IMR-90 (cell line): ENCODE measurements at regions not wholly inside any gene's neighbourhood (a gene's known extent, or its start where the extent isn't known, plus 50 kb on each side); places are given as distances from the start of the nearest gene placed in this dataset.

Experiments
- ATAC-seq: fragments of 200-7000 bp; cut with Tn5 transposase; 2 replicates; pipeline ENCODE4 v1.9.1; 2020; ENCODE audit warnings: low read depth, mild to moderate bottlenecking, moderate library complexity
- BruUV-seq: library from RNA; stranded (reverse); fragments of 400-500 nt; replicated peaks from 2 replicates; lab custom pipeline; 2021; lab: Mats Ljungman, UMichigan
- CTCF ChIA-PET: fragments of 300-600 bp; formaldehyde crosslinking; extraction: SDS; loops from one replicate; lab custom pipeline; 2021; ENCODE audit warnings: antibody characterized with exemption; lab: Yijun Ruan, JAX
- POLR2A ChIA-PET: fragments of 300-600 bp; sonication (Branson Sonifier 250); formaldehyde crosslinking; loops from one replicate; lab custom pipeline; 2022; ENCODE audit warnings: antibody characterized with exemption; ENCODE audit not compliant: unreplicated experiment; lab: Charles Lee
- DNase-seq: peaks from one replicate; pipeline ENCODE4 v3.0.0; 2013
- H2AFZ ChIP-seq: replicated peaks from 2 replicates; pipeline ENCODE3; 2013; ENCODE audit warnings: low read length, mild to moderate bottlenecking; ENCODE audit not compliant: poor library complexity
- H2AK5ac ChIP-seq: 2 replicates; pipeline ENCODE4 v1.6.1; 2013; ENCODE audit warnings: low read depth, low read length, inconsistent platforms
- H2AK9ac ChIP-seq: replicated peaks from 2 replicates; pipeline ENCODE3; 2013; ENCODE audit warnings: mild to moderate bottlenecking, low read depth, low read length, moderate library complexity; ENCODE audit not compliant: poor library complexity
- H2BK120ac ChIP-seq: 2 replicates; pipeline ENCODE4 v1.6.1; 2013; ENCODE audit warnings: low read depth, low read length, inconsistent platforms
- H2BK15ac ChIP-seq: 3 replicates; pipeline ENCODE4 v1.6.1; 2013; ENCODE audit warnings: low read depth, low read length, inconsistent platforms
- H2BK20ac ChIP-seq: 2 replicates; pipeline ENCODE4 v1.6.1; 2013; ENCODE audit warnings: low read depth, mild to moderate bottlenecking, inconsistent platforms, low read length, moderate library complexity
- H2BK5ac ChIP-seq: 2 replicates; pipeline ENCODE4 v1.6.1; 2013; ENCODE audit warnings: mild to moderate bottlenecking, low read depth, low read length, inconsistent platforms; ENCODE audit not compliant: poor library complexity, severe bottlenecking
- H3K14ac ChIP-seq: replicated peaks from 2 replicates; pipeline ENCODE4 v1.6.1; 2013; ENCODE audit warnings: low read depth, low read length, inconsistent platforms
- H3K18ac ChIP-seq: 2 replicates; pipeline ENCODE4 v1.6.1; 2013; ENCODE audit warnings: low read depth, low read length, control low read depth
- H3K23ac ChIP-seq: 2 replicates; pipeline ENCODE4 v1.6.1; 2013; ENCODE audit warnings: low read depth, low read length, inconsistent platforms
- H3K27ac ChIP-seq: 2 replicates; pipeline ENCODE4 v1.5.1; 2013; ENCODE audit warnings: mild to moderate bottlenecking, control low read depth, low read length; ENCODE audit not compliant: insufficient read depth
- H3K27me3 ChIP-seq: 2 replicates; pipeline ENCODE4 v1.6.1; 2013; ENCODE audit warnings: low read length; ENCODE audit not compliant: control insufficient read depth, insufficient read depth
- H3K36me3 ChIP-seq: 2 replicates; pipeline ENCODE4 v1.6.1; 2013; ENCODE audit warnings: low read length, mixed read lengths; ENCODE audit not compliant: control insufficient read depth, insufficient read depth
- H3K4ac ChIP-seq: 2 replicates; pipeline ENCODE4 v1.6.1; 2013; ENCODE audit warnings: low read depth, low read length, inconsistent platforms
- H3K4me1 ChIP-seq: 2 replicates; pipeline ENCODE4 v1.6.1; 2013; ENCODE audit warnings: low read length, mixed read lengths; ENCODE audit not compliant: control insufficient read depth, insufficient read depth
- H3K4me2 ChIP-seq: 2 replicates; pipeline ENCODE4 v1.6.1; 2013; ENCODE audit warnings: low read depth, mild to moderate bottlenecking, control low read depth, low read length, moderate library complexity
- H3K4me3 ChIP-seq: 2 replicates; pipeline ENCODE4 v1.5.1; 2013; ENCODE audit warnings: low read depth, mild to moderate bottlenecking, control low read depth, low read length, moderate library complexity; ENCODE audit not compliant: insufficient read depth
- H3K56ac ChIP-seq: 2 replicates; pipeline ENCODE4 v1.6.1; 2013; ENCODE audit warnings: low read length, inconsistent platforms; ENCODE audit not compliant: insufficient read depth; ENCODE audit errors: extremely low read depth
- H3K79me1 ChIP-seq, 2 experiments: 2 replicates each; pipeline ENCODE4 v1.6.1; 2013; ENCODE audit warnings: low read length in 2 of 2, inconsistent platforms in 1 of 2, low read depth in 1 of 2
- H3K9ac ChIP-seq: 2 replicates; pipeline ENCODE4 v1.6.1; 2013; ENCODE audit warnings: low read depth, low read length, control low read depth
- H3K9me1 ChIP-seq: 2 replicates; pipeline ENCODE4 v1.6.1; 2013; ENCODE audit warnings: low read length, inconsistent platforms; ENCODE audit not compliant: insufficient read depth
- H3K9me3 ChIP-seq: 2 replicates; pipeline ENCODE4 v1.6.1; 2013; ENCODE audit warnings: low read length; ENCODE audit not compliant: control insufficient read depth, insufficient read depth
- H4K20me1 ChIP-seq: 2 replicates; pipeline ENCODE4 v1.6.1; 2013; ENCODE audit warnings: low read length, inconsistent platforms; ENCODE audit not compliant: insufficient read depth
- H4K5ac ChIP-seq: 2 replicates; pipeline ENCODE4 v1.6.1; 2013; ENCODE audit warnings: mild to moderate bottlenecking, low read depth, low read length, control low read depth
- H4K8ac ChIP-seq, 2 experiments: 2 replicates each; pipeline ENCODE4 v1.6.1; 2013; ENCODE audit warnings: low read depth in 2 of 2, low read length in 2 of 2, control low read depth in 1 of 2, inconsistent platforms in 1 of 2
- H4K91ac ChIP-seq: 2 replicates; pipeline ENCODE4 v1.6.1; 2013; ENCODE audit warnings: low read depth, low read length, inconsistent platforms; ENCODE audit not compliant: insufficient read depth
- CHD1 ChIP-seq: IDR thresholded peaks from 2 replicates; pipeline ENCODE4 v1.6.1; 2012; ENCODE audit warnings: low read depth, low read length, improper control_type of control experiment
- MAFK ChIP-seq: IDR thresholded peaks from 2 replicates; pipeline ENCODE4 v1.6.1; 2012; ENCODE audit warnings: low read depth, low read length, improper control_type of control experiment
- NFE2L2 ChIP-seq: fragments of 150-350 bp; IDR thresholded peaks from 2 replicates; pipeline ENCODE4 v1.6.1; 2016; ENCODE audit warnings: low read depth, mild to moderate bottlenecking, low read length
- WGBS, 2 experiments: methylation state at CpG; one replicate each; pipeline versions ENCODE4 v1.1.5 to v1.1.7; 2013; ENCODE audit warnings: missing lambda C conversion rate in 2 of 2; ENCODE audit not compliant: insufficient read length in 1 of 2; ENCODE audit errors: extremely low coverage in 2 of 2; 5-methylcytosine and 5-hydroxymethylcytosine counted together
- dilution Hi-C: fragments of 300-500 bp; cut with HindIII; formaldehyde crosslinking; loops from one replicate; pipeline ENCODE4 v1.14.3; 2018; ENCODE audit warnings: low sequenced_read_pairs; ENCODE audit not compliant: unreplicated experiment
- in situ Hi-C: fragments of 300-500 bp; cut with MboI; formaldehyde crosslinking; loops from 3 replicates; pipeline ENCODE4 v1.14.3; 2019; ENCODE audit warnings: low sequenced_read_pairs, inconsistent platforms, mixed read lengths
- intact Hi-C: fragments of 100-400 bp; cut with micrococcal nuclease; formaldehyde crosslinking; loops from 2 replicates; pipeline ENCODE4 v1.10.0; 2022

DNA sequence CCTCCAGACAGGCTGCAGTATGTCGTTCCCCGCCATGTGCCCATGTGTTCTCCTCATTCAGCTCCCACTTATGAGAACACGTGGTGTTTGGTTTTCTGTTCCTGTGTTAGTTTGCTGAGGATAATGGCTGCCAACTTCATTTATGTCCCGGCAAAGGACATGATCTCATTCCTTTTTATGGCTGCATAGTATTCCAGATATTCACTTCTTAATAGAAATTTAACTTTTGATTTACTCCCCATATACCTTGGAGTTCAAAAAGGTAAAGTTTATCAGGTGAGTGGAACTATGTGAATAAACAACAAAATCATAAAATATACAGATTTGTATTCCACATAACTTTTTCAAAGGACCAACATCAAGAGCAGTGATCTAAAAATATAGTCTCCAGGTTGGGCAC is 372.6 kb downstream of the STK39 start:
- no peaks in the 10 kb centered on the region for H3K4me1 ChIP-seq
- no peaks in the 10 kb centered on the region for H3K27me3 ChIP-seq
- H3K4ac ChIP-seq = no peak overlapping the region
- no peak overlapping the region for H3K4me3 ChIP-seq
- H4K91ac ChIP-seq = no peak overlapping the region
- H2BK5ac ChIP-seq = no peak overlapping the region
- H4K8ac ChIP-seq = no peak overlapping the region
- H3K9ac ChIP-seq = no peak overlapping the region
- H2AFZ ChIP-seq = no peak overlapping the region
- H2BK20ac ChIP-seq = no peak overlapping the region
- ChIA-PET CTCF (no interaction called here), POLR2A (no interaction called here)
- ATAC-seq (no peak), DNase-seq (no peak)
- H2BK15ac ChIP-seq = no peak overlapping the region
- TF ChIP-seq CHD1 (no peak), NFE2L2 (no peak), MAFK (no peak)
- H3K56ac ChIP-seq = no peak overlapping the region
- no peak overlapping the region for H3K4me2 ChIP-seq
- H4K20me1 ChIP-seq = no peaks in the 10 kb centered on the region
- no peak overlapping the region for H2AK5ac ChIP-seq
- no peak overlapping the region for H3K14ac ChIP-seq
- no peak overlapping the region for H2AK9ac ChIP-seq
- no peaks in the 10 kb centered on the region for H3K36me3 ChIP-seq
- no peaks in the 10 kb centered on the region for H3K9me3 ChIP-seq
- no peaks in the 10 kb centered on the region for H3K79me1 ChIP-seq
- H3K18ac ChIP-seq = no peak overlapping the region
- no TSS peak for BruUV-seq
- no CpG with 5 or more reads among the region's 4 CpGs for WGBS, 2 experiments
- H2BK120ac ChIP-seq = no peak overlapping the region
- no peak overlapping the region for H4K5ac ChIP-seq
- H3K9me1 ChIP-seq = no peaks in the 10 kb centered on the region
- H3K23ac ChIP-seq = no peak overlapping the region
- dilution Hi-C loops (no loop called here), intact Hi-C loops (no loop called here), in situ Hi-C loops (no loop called here)
- no peak overlapping the region for H3K27ac ChIP-seq
